Activated CD4-positive, alpha-beta memory T cell treated with anti-CD3 and anti-CD28 coated beads for 36 hours (primary cell): ENCODE measurements at regions not wholly inside any gene's neighbourhood (a gene's known extent, or its start where the extent isn't known, plus 50 kb on each side); places are given as distances from the start of the nearest gene placed in this dataset.

Experiments
- CTCF ChIA-PET: fragments of 350-600 bp; sonication (Branson Sonifier 250); formaldehyde crosslinking; loops from one replicate; lab custom pipeline; 2021; ENCODE audit warnings: antibody characterized with exemption, inconsistent platforms; lab: Charles Lee
- POLR2A ChIA-PET: fragments of 350-600 bp; sonication (Branson Sonifier 250); formaldehyde crosslinking; loops from one replicate; lab custom pipeline; 2021; ENCODE audit warnings: antibody characterized with exemption; lab: Charles Lee
- DNase-seq: peaks from one replicate; pipeline ENCODE4 v3.0.0-alpha.2; 2020
- H3K27ac Mint-ChIP-seq: one replicate; pipeline ENCODE4 v1.8.0; 2021; ENCODE audit warnings: mixed read lengths
- H3K27me3 Mint-ChIP-seq: one replicate; pipeline ENCODE4 v1.8.0; 2021; ENCODE audit warnings: mixed read lengths
- H3K36me3 Mint-ChIP-seq: one replicate; pipeline ENCODE4 v1.8.0; 2021; ENCODE audit warnings: mixed read lengths
- H3K4me1 Mint-ChIP-seq: one replicate; pipeline ENCODE4 v1.8.0; 2021; ENCODE audit warnings: low read depth, mixed read lengths
- H3K4me3 Mint-ChIP-seq: one replicate; pipeline ENCODE4 v1.8.0; 2021; ENCODE audit warnings: mild to moderate bottlenecking, mixed read lengths
- H3K9me3 Mint-ChIP-seq: one replicate; pipeline ENCODE4 v1.8.0; 2021; ENCODE audit warnings: mixed read lengths
- intact Hi-C: fragments of 100-400 bp; cut with micrococcal nuclease; formaldehyde crosslinking; loops from one replicate; pipeline ENCODE4 v1.15.1; 2023

DNA sequence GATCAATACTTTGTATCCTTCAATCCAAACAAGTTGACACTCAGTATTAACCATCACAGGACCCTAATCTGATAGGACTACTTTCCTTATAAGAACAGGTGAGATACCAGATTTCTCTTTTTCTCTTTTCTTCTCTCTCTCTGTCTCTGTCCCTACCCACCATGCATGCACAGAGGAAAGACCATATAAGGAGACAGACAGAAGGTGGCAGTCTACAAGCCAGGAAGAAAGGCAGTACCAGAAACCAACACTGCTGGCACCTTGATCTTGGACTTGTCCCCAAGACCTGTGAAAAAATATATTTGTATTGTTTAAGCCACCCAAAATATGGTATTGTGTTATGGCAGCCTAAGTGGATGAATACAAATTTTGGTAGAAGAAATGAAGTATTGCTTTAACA, 156.2 kb upstream of the KCNH7 start:
- DNase-seq: no peak
- Mint-ChIP-seq H3K4me1 (no peaks in the 10 kb centered on the region), H3K27ac (no peak overlapping the region), H3K4me3 (no peak overlapping the region), H3K27me3 (no peaks in the 10 kb centered on the region), H3K9me3 (peaks cover 11% of the 10 kb centered on the region), H3K36me3 (no peaks in the 10 kb centered on the region)
- intact Hi-C loops: no loop called here
- POLR2A ChIA-PET: no interaction called here
- CTCF ChIA-PET: no interaction called here

DNA sequence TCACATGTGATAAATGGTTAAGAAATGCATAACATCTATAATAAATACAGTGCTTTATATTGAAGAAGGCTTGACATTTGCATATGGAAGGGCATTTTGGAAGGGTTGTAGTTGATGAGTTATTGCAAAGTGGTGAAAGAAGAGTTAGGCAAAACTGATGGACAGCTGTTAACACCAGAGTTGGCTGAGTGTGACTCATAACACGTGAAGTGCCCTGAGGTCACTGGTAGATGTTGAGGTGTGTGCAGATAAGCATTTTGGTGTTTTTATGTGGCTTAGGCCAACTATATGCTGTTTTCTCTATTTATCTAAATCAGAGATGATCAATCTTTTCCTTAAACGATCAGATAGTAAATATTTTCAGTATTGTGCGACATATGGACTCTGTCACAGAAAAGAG, 154.3 kb upstream of the KCNH7 start:
- no peaks in the 10 kb centered on the region for H3K36me3 Mint-ChIP-seq
- peaks cover 12% of the 10 kb centered on the region for H3K9me3 Mint-ChIP-seq
- no peak overlapping the region for H3K4me3 Mint-ChIP-seq
- no peaks in the 10 kb centered on the region for H3K4me1 Mint-ChIP-seq
- H3K27me3 Mint-ChIP-seq: no peaks in the 10 kb centered on the region
- intact Hi-C loops: no loop called here
- H3K27ac Mint-ChIP-seq: no peak overlapping the region
- ChIA-PET CTCF (no interaction called here), POLR2A (no interaction called here)
- no peak for DNase-seq

DNA sequence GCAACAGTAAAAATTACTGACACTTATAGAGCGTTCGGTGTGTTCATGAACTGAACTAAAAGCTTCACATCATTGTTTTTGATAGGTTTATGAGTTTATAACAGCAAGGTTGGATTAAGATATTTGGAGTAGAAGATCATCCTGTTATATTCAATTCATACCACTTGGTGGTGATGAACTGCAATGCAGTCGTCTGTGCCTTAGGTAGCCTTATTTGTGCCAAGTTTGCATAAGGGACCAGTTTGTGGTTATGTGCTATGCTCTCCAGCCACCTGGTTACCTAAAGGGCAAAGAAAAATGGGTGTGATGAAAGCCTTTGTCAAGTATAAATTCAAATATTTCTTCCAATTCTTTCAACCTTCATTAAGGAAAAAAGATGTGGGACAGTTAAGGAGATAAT, 150.9 kb upstream of the KCNH7 start:
- intact Hi-C loops: no loop called here
- Mint-ChIP-seq H3K9me3 (peaks cover 11% of the 10 kb centered on the region), H3K27me3 (no peaks in the 10 kb centered on the region), H3K4me3 (no peak overlapping the region), H3K4me1 (no peaks in the 10 kb centered on the region), H3K27ac (no peak overlapping the region), H3K36me3 (no peaks in the 10 kb centered on the region)
- POLR2A ChIA-PET: no interaction called here
- CTCF ChIA-PET: no interaction called here
- no peak for DNase-seq

DNA sequence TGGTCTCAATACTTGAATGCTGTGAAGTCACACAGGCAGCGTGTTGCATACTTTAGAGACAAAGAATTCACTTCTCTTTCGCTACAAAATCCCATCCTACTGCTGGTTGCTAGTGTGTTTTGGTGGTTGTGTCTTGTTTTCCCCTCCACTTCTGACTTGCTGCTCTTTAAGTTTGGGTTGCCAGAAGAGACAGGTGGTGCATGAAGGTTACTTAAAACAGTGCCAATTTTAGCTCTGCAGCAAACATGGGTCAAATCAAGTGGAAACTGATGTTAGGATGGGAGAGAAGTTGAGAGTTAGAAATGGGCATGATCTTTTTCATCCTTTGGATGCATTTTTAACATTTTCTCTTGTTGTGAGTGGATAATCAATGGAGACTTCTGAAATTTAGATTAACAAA, 136.2 kb upstream of the KCNH7 start:
- CTCF ChIA-PET: no interaction called here
- Mint-ChIP-seq H3K4me1 (no peaks in the 10 kb centered on the region), H3K27me3 (no peaks in the 10 kb centered on the region), H3K4me3 (no peak overlapping the region), H3K27ac (no peak overlapping the region), H3K36me3 (no peaks in the 10 kb centered on the region), H3K9me3 (no peaks in the 10 kb centered on the region)
- intact Hi-C loops: no loop called here
- POLR2A ChIA-PET: no interaction called here
- DNase-seq: no peak

DNA sequence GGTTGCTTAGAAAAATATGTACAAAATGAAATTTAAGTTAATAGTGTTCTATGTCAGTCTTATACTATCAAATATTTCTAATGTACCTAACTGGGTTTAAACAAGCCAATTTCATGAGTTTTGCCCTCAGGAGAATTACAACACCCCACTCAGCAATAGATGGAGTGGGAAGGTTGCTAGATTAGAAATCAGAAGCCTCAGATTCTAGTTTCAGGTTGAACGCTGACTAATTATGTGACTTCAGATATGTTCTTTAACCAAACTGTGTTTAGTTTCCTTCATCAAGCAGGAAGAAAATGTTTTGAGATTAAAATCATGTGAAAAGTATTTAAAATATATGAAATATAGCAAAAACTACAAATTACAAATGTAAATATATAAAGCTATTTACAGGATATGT, 133.8 kb upstream of the KCNH7 start:
- H3K4me3 Mint-ChIP-seq: no peak overlapping the region
- ChIA-PET POLR2A (no interaction called here), CTCF (no interaction called here)
- no peak overlapping the region for H3K27ac Mint-ChIP-seq
- no peaks in the 10 kb centered on the region for H3K27me3 Mint-ChIP-seq
- intact Hi-C loops: no loop called here
- no peak for DNase-seq
- H3K36me3 Mint-ChIP-seq: no peaks in the 10 kb centered on the region
- H3K9me3 Mint-ChIP-seq: no peaks in the 10 kb centered on the region
- no peaks in the 10 kb centered on the region for H3K4me1 Mint-ChIP-seq

DNA sequence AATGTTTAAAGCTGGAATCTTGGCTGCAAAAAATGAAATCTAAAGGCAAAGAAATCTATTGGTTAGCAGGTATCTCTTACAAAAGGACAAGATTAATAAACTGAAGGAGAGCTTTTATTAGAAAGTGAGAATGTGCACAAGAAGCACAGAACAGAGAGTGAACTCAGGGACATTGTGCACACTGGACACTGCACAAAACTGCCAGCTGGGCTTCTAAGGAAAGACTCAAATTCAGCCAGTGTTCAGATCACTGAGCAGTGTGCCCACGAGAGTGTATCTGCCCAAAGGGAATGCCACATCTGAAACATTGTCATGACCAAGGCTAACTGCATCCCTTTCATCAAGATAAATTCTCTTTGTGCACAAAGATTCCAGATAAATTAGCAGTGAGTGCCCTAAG, 129.7 kb upstream of the KCNH7 start:
- peaks cover 3% of the 10 kb centered on the region for H3K9me3 Mint-ChIP-seq
- no peaks in the 10 kb centered on the region for H3K36me3 Mint-ChIP-seq
- ChIA-PET CTCF (no interaction called here), POLR2A (no interaction called here)
- H3K4me3 Mint-ChIP-seq: no peak overlapping the region
- DNase-seq: no peak
- intact Hi-C loops: no loop called here
- no peak overlapping the region for H3K27ac Mint-ChIP-seq
- no peaks in the 10 kb centered on the region for H3K27me3 Mint-ChIP-seq
- H3K4me1 Mint-ChIP-seq: no peaks in the 10 kb centered on the region

DNA sequence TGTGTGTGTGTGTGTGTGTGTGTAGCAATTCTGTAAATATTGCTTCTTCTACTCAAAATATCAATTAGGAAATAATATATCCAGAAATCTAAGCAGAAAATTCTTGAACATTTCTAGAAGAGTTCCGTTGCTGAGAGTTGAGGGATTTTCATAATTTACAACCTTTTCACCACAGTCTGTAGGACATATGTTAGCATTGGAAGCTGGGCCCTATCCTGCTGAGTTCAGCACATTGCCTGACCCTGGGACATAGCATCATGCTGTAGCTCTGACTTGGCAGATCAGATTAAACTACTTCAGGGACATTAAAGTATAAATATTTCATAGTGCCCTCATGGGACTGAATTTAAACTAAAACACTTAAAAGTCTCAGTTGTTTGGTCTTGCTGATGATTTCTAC, 129.2 kb upstream of the KCNH7 start:
- Mint-ChIP-seq H3K36me3 (no peaks in the 10 kb centered on the region), H3K4me3 (no peak overlapping the region), H3K27me3 (no peaks in the 10 kb centered on the region), H3K27ac (no peak overlapping the region), H3K9me3 (peaks cover 3% of the 10 kb centered on the region), H3K4me1 (no peaks in the 10 kb centered on the region)
- DNase-seq: no peak
- intact Hi-C loops: no loop called here
- CTCF ChIA-PET: no interaction called here
- POLR2A ChIA-PET: no interaction called here

DNA sequence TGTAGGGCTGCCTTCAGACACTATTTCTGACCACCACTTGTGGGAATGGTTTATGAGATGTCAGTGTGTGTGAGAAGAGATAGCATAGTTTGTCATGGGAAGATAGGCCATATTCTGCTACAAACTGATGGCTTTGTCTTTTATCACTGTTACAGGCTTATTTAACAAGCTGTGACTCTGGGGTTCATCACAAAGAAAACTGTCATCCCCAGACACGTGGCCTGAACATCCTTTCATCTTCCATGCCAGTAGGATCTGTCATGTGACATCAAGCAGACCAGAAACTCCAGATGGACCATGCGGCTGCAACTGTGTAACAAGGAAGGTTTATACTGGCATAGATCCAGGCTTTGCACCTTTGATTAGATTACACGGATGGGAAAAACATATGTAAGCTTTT, 128.6 kb upstream of the KCNH7 start:
- Mint-ChIP-seq H3K9me3 (peaks cover 3% of the 10 kb centered on the region), H3K36me3 (no peaks in the 10 kb centered on the region), H3K4me3 (no peak overlapping the region), H3K4me1 (no peaks in the 10 kb centered on the region), H3K27me3 (no peaks in the 10 kb centered on the region), H3K27ac (no peak overlapping the region)
- intact Hi-C loops: no loop called here
- POLR2A ChIA-PET: no interaction called here
- CTCF ChIA-PET: no interaction called here
- DNase-seq: no peak

DNA sequence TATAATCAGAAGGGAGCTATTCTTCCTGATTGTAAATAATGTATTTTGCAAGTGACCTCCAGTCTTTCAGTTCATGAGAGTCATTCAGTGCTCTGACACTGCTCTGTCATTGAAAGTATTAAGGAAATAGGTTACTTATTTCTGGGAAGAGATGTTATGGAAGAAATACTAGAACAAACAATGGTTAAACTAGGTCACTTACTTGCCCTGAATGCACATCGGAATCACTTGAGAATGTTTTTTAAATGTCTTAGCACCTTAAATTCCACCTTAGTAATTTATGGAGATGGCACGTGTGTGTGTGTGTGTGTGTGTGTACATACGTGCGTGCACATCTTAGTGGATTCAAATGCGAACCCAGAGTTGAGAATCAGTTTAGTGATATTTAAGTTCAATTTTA, 126.6 kb upstream of the KCNH7 start:
- Mint-ChIP-seq H3K27ac (no peak overlapping the region), H3K4me3 (no peak overlapping the region), H3K9me3 (peaks cover 9% of the 10 kb centered on the region), H3K4me1 (no peaks in the 10 kb centered on the region), H3K36me3 (no peaks in the 10 kb centered on the region), H3K27me3 (no peaks in the 10 kb centered on the region)
- no peak for DNase-seq
- intact Hi-C loops: no loop called here
- ChIA-PET POLR2A (no interaction called here), CTCF (no interaction called here)

DNA sequence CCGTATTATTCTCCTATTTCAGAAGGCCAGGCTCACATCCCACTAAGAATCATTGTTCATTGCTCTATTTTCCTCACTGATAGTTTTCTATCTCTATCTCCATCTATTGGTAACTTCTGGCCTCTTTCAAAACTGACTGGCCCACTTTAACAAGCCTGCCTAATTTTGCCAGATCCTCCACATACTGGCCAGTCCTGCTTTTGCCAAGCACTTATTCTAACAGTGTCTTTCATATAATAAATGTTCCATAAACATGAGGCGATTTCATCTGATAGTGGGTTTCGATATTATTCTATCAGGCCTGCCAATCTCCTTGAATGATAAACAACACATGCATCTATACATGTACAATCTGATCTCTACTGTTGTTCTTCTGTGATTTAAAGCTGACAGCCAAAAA, 125.9 kb upstream of the KCNH7 start:
- Mint-ChIP-seq H3K4me1 (no peaks in the 10 kb centered on the region), H3K36me3 (no peaks in the 10 kb centered on the region)

DNA sequence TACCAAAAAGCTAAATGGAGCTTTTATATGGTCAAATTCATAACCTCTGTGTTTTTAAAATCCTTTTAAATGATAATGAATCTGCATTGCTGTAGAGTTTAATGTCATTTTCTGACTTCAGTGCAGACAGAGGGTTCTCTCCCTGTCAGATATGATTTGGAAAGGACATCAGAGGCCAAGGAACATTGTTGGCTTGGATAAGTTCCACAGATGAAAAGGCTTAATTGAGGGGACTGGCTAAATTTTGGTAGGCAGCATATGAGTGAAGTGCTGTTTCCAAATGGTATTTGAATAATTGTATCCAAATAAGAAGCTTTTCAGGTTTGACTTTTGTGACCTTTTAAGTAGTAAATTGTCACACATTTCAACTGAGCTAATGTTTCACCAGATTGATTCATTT, 124.6 kb upstream of the KCNH7 start:
- Mint-ChIP-seq H3K4me3 (no peak overlapping the region), H3K36me3 (no peaks in the 10 kb centered on the region), H3K9me3 (peaks cover 13% of the 10 kb centered on the region), H3K27ac (no peak overlapping the region), H3K4me1 (no peaks in the 10 kb centered on the region), H3K27me3 (no peaks in the 10 kb centered on the region)
- no peak for DNase-seq
- ChIA-PET CTCF (no interaction called here), POLR2A (no interaction called here)
- intact Hi-C loops: no loop called here

More for the DNA sequence above, 125.9 kb upstream of the KCNH7 start:
- H3K4me3 Mint-ChIP-seq: no peak overlapping the region
- ChIA-PET POLR2A (no interaction called here), CTCF (no interaction called here)
- intact Hi-C loops: no loop called here
- no peak for DNase-seq
- H3K27ac Mint-ChIP-seq: no peak overlapping the region
- H3K9me3 Mint-ChIP-seq: peaks cover 13% of the 10 kb centered on the region
- H3K27me3 Mint-ChIP-seq: no peaks in the 10 kb centered on the region

DNA sequence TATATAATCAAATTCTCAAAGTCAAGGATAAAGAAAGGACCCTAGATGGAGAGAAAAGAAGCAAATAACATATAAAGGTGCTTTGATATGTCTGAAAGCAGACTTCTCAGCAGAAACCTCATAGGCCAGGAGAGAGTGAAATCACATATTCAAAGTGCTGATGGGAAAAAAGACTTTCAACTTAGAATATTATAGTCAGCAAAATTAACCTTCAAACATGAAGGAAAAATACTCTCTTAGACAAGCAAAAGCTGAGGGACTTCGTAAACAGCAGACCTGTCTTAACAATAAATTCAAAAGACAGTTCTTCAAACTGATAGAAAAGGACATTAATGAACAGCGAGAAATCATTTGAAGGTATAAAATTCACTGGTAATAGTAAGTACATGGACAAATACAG, 107.2 kb upstream of the KCNH7 start:
- Mint-ChIP-seq H3K9me3 (peaks cover 20% of the 10 kb centered on the region), H3K27me3 (no peaks in the 10 kb centered on the region), H3K4me3 (no peak overlapping the region), H3K36me3 (no peaks in the 10 kb centered on the region), H3K4me1 (no peaks in the 10 kb centered on the region), H3K27ac (no peak overlapping the region)
- no peak for DNase-seq
- ChIA-PET POLR2A (no interaction called here), CTCF (no interaction called here)
- intact Hi-C loops: no loop called here

DNA sequence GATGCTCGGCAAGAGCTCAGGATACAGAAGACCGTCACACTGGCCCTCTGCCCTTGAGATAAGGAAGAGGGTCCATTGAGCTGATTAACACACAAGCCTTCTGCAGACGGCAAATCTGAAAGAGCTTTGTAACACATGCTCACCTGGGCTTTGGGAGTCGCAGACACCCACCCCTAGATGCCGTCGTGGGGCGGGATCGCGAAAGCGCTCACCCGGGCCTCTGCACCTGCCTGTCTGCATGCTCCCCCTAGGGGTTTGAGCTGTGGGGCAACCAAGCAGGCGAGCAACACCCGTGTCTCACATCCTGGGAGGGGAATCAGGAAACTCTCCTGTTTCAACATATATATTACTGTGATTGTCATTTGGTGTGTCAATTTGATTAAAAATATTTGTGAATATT, 99.8 kb upstream of the KCNH7 start:
- Mint-ChIP-seq H3K4me1 (no peaks in the 10 kb centered on the region), H3K27me3 (no peaks in the 10 kb centered on the region), H3K4me3 (no peak overlapping the region), H3K36me3 (no peaks in the 10 kb centered on the region), H3K27ac (no peak overlapping the region), H3K9me3 (peaks cover 12% of the 10 kb centered on the region)
- no peak for DNase-seq
- POLR2A ChIA-PET: no interaction called here
- CTCF ChIA-PET: no interaction called here
- intact Hi-C loops: no loop called here

DNA sequence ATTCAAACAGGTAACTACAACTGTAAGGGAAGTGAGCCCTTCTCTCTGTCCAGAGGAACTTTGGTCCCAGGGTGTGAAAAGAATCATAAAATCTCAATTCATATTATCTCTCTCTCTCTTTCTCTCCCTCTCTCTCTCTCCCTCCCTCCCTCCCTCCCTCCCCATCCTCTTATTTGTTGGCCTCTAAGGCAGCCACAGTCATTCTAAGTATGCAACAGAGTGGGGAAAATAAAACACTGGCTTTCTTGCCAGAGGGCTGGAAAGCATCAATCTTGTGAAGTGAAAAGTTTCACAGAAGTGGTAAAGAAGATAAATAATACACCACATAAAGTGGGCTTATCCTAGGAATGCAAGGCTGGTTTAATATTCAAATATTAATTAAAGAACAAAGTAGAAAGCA, 95.6 kb upstream of the KCNH7 start:
- ChIA-PET POLR2A (no interaction called here), CTCF (no interaction called here)
- H3K4me3 Mint-ChIP-seq: no peak overlapping the region
- intact Hi-C loops: no loop called here
- H3K4me1 Mint-ChIP-seq: no peaks in the 10 kb centered on the region
- H3K9me3 Mint-ChIP-seq: peaks cover 9% of the 10 kb centered on the region
- H3K36me3 Mint-ChIP-seq: no peaks in the 10 kb centered on the region
- no peak overlapping the region for H3K27ac Mint-ChIP-seq
- H3K27me3 Mint-ChIP-seq: no peaks in the 10 kb centered on the region
- DNase-seq: no peak
